ENCODE measurements at regions not wholly inside any gene's neighbourhood (a gene's known extent, or its start where the extent isn't known, plus 50 kb on each side); places are given as distances from the start of the nearest gene placed in this dataset.

- TF ChIP-seq POLR2A (IDR thresholded peaks at IDR 0.05) = no peak
- no peak for TF ChIP-seq CTCF (IDR thresholded peaks at IDR 0.05)
Measured at GRCh38 chr2:41962922-41963622, 84.7 kb upstream of the PKDCC start.

Measured in esophagus squamous epithelium (tissue), 4 donors.